Tibial artery (tissue), 4 donors: ENCODE measurements at regions not wholly inside any gene's neighbourhood (a gene's known extent, or its start where the extent isn't known, plus 50 kb on each side); places are given as distances from the start of the nearest gene placed in this dataset.
"Not testable (repeated sequence)": the region's sequence is repeated elsewhere in the genome, so short reads cannot be mapped to it uniquely, and the experiment has no call there.

Source experiments
- DNase-seq, 2 donors: peaks; one replicate each; pipeline ENCODE4 v3.0.0-alpha.2; 2019
- H3K27ac ChIP-seq, 2 donors: fragments of 200-600 bp; sonication (generic) in 1 of 2; 1 replicate in 1 of 2; 2 replicates in 1 of 2; pipeline ENCODE4 v1.5.1; 2018 to 2019; ENCODE audit warnings: mild to moderate bottlenecking in 1 of 2
- H3K27me3 ChIP-seq, 2 donors: fragments of 200-600 bp; sonication (generic) in 1 of 2; one replicate each; pipeline versions ENCODE4 v1.5.1 to v1.6.0; 2016 to 2019
- H3K36me3 ChIP-seq, 3 donors: fragments of 200-600 bp; sonication (generic) in 2 of 3; one replicate each; pipeline ENCODE4 v1.5.1; 2016 to 2019; ENCODE audit warnings: mild to moderate bottlenecking in 2 of 3
- H3K4me1 ChIP-seq, 4 donors: fragments of 200-600 bp; sonication (generic) in 2 of 4; 1 replicate in 3 of 4; 2 replicates in 1 of 4; pipeline ENCODE4 v1.5.1; 2016 to 2019
- H3K4me3 ChIP-seq, 2 donors: fragments of 200-600 bp; sonication (generic) in 1 of 2; 1 replicate in 1 of 2; 2 replicates in 1 of 2; pipeline ENCODE4 v1.5.1; 2018 to 2019; ENCODE audit warnings: mild to moderate bottlenecking in 2 of 2
- H3K9me3 ChIP-seq, 3 donors: fragments of 200-600 bp; sonication (generic) in 1 of 3; one replicate each; pipeline ENCODE4 v1.5.1; 2016 to 2019
- CTCF ChIP-seq, 2 experiments: fragments of 200-600 bp in 1 of 2; fragments of 450-650 bp in 1 of 2; IDR thresholded peaks; one replicate each; pipeline ENCODE4 v1.5.1; 2017 to 2019; ENCODE audit warnings: antibody characterized with exemption in 2 of 2, mild to moderate bottlenecking in 1 of 2, moderate library complexity in 1 of 2
- intact Hi-C: fragments of 100-400 bp; cut with DNase I; formaldehyde crosslinking; loops from one replicate; pipeline ENCODE4 v1.15.0; 2023; ENCODE audit warnings: low total_unique reads

- Histone ChIP-seq H3K4me3 (no peak overlapping the region), H3K9me3 (no peaks in the 10 kb centered on the region), H3K27me3 (no peaks in the 10 kb centered on the region), H3K36me3 (no peaks in the 10 kb centered on the region), H3K27ac (no peak overlapping the region), H3K4me1 (peaks cover 0 to 7% (median 0%) of the 10 kb centered on the region in 4 donors)
- intact Hi-C loops = no loop called here
- no peak for DNase-seq
- no peak for TF ChIP-seq CTCF (IDR thresholded peaks at IDR 0.05)
These were observed 115.4 kb downstream of the QRSL1 start for GRCh38 chr6:106744781-106745180.

- H3K27me3 ChIP-seq, H3K9me3 ChIP-seq, DNase-seq, intact Hi-C loops, H3K36me3 ChIP-seq, H3K4me3 ChIP-seq, H3K27ac ChIP-seq: not testable (repeated sequence)
- H3K4me1 ChIP-seq = peaks cover 0 to 15% (median 4%) of the 10 kb centered on the region in 4 donors
These were observed 114.7 kb downstream of the QRSL1 start for GRCh38 chr6:106744029-106744428.

- Histone ChIP-seq H3K27me3 (no peaks in the 10 kb centered on the region), H3K9me3 (no peaks in the 10 kb centered on the region), H3K36me3 (no peaks in the 10 kb centered on the region), H3K27ac (no peak overlapping the region), H3K4me3 (no peak overlapping the region), H3K4me1 (peaks cover 0 to 17% (median 5%) of the 10 kb centered on the region in 4 donors)
- no peak for DNase-seq
- intact Hi-C loops = no loop called here
- no peak for TF ChIP-seq CTCF (IDR thresholded peaks at IDR 0.05)
These were observed 114.2 kb downstream of the QRSL1 start for GRCh38 chr6:106743612-106744011.

- Histone ChIP-seq H3K4me1 (peaks cover 0 to 17% (median 5%) of the 10 kb centered on the region in 4 donors), H3K4me3 (no peak overlapping the region), H3K36me3 (no peaks in the 10 kb centered on the region), H3K9me3 (no peaks in the 10 kb centered on the region), H3K27ac (peak overlapping the region in 1 of 2 donors; percentile 31), H3K27me3 (no peaks in the 10 kb centered on the region)
- intact Hi-C loops = no loop called here
- no peak for DNase-seq
- TF ChIP-seq CTCF (IDR thresholded peaks at IDR 0.05) = no peak
These were observed 110.9 kb downstream of the QRSL1 start for GRCh38 chr6:106740287-106740686.

- H3K9me3 ChIP-seq = no peaks in the 10 kb centered on the region
These were observed 110.0 kb downstream of the QRSL1 start for GRCh38 chr6:106739387-106739786.

GRCh38 chr6:106736502-106736901, 107.1 kb downstream of the QRSL1 start:
- no peaks in the 10 kb centered on the region for H3K9me3 ChIP-seq
- H3K4me1 ChIP-seq = peaks cover 0 to 17% (median 5%) of the 10 kb centered on the region in 4 donors
- TF ChIP-seq CTCF (IDR thresholded peaks at IDR 0.05) = no peak
- no peaks in the 10 kb centered on the region for H3K27me3 ChIP-seq
- H3K27ac ChIP-seq = no peak overlapping the region
- no peaks in the 10 kb centered on the region for H3K36me3 ChIP-seq
- no peak overlapping the region for H3K4me3 ChIP-seq
- intact Hi-C loops = no loop called here
- no peak for DNase-seq

More at GRCh38 chr6:106739387-106739786, 110.0 kb downstream of the QRSL1 start:
- no peaks in the 10 kb centered on the region for H3K27me3 ChIP-seq
- peaks cover 0 to 17% (median 5%) of the 10 kb centered on the region in 4 donors for H3K4me1 ChIP-seq
- no peaks in the 10 kb centered on the region for H3K36me3 ChIP-seq
- intact Hi-C loops = no loop called here
- no peak overlapping the region for H3K4me3 ChIP-seq
- peak in 1 of 2 experiments; percentile 15 for TF ChIP-seq CTCF (IDR thresholded peaks at IDR 0.05)
- H3K27ac ChIP-seq = peak overlapping the region; percentile 36 to 47
- DNase-seq = peak; percentile 63 to 92
